ENCODE measurements at regions not wholly inside any gene's neighbourhood (a gene's known extent, or its start where the extent isn't known, plus 50 kb on each side); places are given as distances from the start of the nearest gene placed in this dataset.

GRCh38 chr6:47405273-47405672 is 72.3 kb upstream of the CD2AP start:
- TF ChIP-seq, protein P1, sequence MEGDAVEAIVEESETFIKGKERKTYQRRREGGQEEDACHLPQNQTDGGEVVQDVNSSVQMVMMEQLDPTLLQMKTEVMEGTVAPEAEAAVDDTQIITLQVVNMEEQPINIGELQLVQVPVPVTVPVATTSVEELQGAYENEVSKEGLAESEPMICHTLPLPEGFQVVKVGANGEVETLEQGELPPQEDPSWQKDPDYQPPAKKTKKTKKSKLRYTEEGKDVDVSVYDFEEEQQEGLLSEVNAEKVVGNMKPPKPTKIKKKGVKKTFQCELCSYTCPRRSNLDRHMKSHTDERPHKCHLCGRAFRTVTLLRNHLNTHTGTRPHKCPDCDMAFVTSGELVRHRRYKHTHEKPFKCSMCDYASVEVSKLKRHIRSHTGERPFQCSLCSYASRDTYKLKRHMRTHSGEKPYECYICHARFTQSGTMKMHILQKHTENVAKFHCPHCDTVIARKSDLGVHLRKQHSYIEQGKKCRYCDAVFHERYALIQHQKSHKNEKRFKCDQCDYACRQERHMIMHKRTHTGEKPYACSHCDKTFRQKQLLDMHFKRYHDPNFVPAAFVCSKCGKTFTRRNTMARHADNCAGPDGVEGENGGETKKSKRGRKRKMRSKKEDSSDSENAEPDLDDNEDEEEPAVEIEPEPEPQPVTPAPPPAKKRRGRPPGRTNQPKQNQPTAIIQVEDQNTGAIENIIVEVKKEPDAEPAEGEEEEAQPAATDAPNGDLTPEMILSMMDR (IDR thresholded peaks at IDR 0.05; ENCODE audit: low read length): no peak
- TF ChIP-seq EZH2phosphoT487 (IDR thresholded peaks at IDR 0.05; ENCODE audit: low read length) (no peak), EZH2 (optimal IDR thresholded peaks at IDR 0.05; ENCODE audit: low read depth, low read length) (no peak)
- no peaks in the 10 kb centered on the region for H3K27me3 ChIP-seq (replicated peaks; ENCODE audit: insufficient read depth, low read length)
- no peaks in the 10 kb centered on the region for H3K36me3 ChIP-seq (replicated peaks; ENCODE audit: insufficient read depth, low read length)
- no peaks in the 10 kb centered on the region for H3K4me1 ChIP-seq (ENCODE audit: low read length)
- H3K4me2 ChIP-seq (ENCODE audit: low read depth, low read length): no peak overlapping the region
- H3K9me2 ChIP-seq (replicated peaks; ENCODE audit: insufficient read depth, low read length): no peaks in the 10 kb centered on the region
- H2AFZ ChIP-seq (ENCODE audit: low read length): no peak overlapping the region
- H3K4me3 ChIP-seq (ENCODE audit: low read length): no peak overlapping the region
- no peaks in the 10 kb centered on the region for H4K20me1 ChIP-seq (ENCODE audit: insufficient read depth, low read length)
- no peak for DNase-seq
- no peak overlapping the region for H3K27ac ChIP-seq (ENCODE audit: low read length)
- H3K79me2 ChIP-seq (ENCODE audit: low read length): no peaks in the 10 kb centered on the region
- H3K9ac ChIP-seq (ENCODE audit: low read length): no peak overlapping the region
- H3K9me3 ChIP-seq (replicated peaks; ENCODE audit: insufficient read depth, low read length): no peaks in the 10 kb centered on the region
- H3F3A ChIP-seq (ENCODE audit: insufficient read depth, low read length): no peaks in the 10 kb centered on the region

DNA sequence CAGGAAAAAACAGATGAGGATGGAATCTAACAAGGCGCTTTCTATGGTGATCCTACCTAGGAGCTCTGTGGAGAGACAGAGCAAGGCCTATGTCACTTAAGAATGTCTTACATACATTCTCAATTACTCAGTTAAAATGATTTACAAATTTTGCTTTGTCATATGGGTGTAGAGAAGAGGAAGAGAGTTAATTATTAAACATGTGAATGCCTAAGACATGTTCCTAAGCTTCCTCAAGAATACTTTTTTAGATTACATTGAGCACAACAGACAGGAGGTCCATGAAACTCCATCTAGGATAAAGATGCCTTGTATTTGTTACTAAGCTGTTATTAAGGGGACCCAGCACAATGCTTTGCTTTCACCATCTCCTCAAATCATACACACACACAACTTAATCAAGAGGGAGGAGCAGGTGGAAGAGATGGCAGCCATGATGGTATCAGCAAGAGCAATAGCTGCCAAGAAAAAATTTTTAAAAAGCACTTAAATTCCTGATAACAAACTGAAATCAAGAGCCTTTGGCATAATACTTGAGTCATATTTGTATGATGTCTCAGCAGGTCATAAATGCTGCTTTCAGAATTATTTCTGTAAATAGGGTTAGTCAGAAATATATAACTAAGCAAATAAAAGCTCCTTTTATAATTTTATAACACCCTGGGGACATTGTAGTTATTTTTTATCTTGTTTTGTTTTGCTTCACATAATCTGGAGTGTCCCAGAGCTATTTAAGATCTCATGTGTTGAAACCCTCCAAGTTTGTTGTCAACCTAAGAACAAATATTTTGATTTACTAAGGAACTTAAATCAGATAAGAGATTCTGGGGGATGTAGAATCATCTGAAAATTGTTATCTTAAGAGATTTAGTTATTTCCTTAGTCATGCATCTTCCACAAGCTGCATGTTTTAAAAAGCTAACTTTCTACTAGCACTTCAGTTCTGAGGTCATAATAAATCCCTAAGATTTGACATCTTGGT is 70.0 kb upstream of the CD2AP start:
- Histone ChIP-seq H3K4me2 (ENCODE audit: low read depth, low read length) (no peak overlapping the region), H3K4me3 (ENCODE audit: low read length) (no peak overlapping the region), H3K27me3 (replicated peaks; ENCODE audit: insufficient read depth, low read length) (no peaks in the 10 kb centered on the region), H3K36me3 (replicated peaks; ENCODE audit: insufficient read depth, low read length) (no peaks in the 10 kb centered on the region), H3K27ac (ENCODE audit: low read length) (no peak overlapping the region), H3K9me2 (replicated peaks; ENCODE audit: insufficient read depth, low read length) (no peaks in the 10 kb centered on the region), H3K79me2 (ENCODE audit: low read length) (no peaks in the 10 kb centered on the region), H4K20me1 (ENCODE audit: insufficient read depth, low read length) (no peaks in the 10 kb centered on the region), H2AFZ (ENCODE audit: low read length) (no peak overlapping the region), H3F3A (ENCODE audit: insufficient read depth, low read length) (no peaks in the 10 kb centered on the region), H3K4me1 (ENCODE audit: low read length) (no peaks in the 10 kb centered on the region), H3K9me3 (replicated peaks; ENCODE audit: insufficient read depth, low read length) (no peaks in the 10 kb centered on the region), H3K9ac (ENCODE audit: low read length) (no peak overlapping the region)
- DNase-seq: no peak
- TF ChIP-seq EZH2 (optimal IDR thresholded peaks at IDR 0.05; ENCODE audit: low read depth, low read length) (no peak), EZH2phosphoT487 (IDR thresholded peaks at IDR 0.05; ENCODE audit: low read length) (no peak)
- TF ChIP-seq, protein P1 (IDR thresholded peaks at IDR 0.05; ENCODE audit: low read length): no peak

DNA sequence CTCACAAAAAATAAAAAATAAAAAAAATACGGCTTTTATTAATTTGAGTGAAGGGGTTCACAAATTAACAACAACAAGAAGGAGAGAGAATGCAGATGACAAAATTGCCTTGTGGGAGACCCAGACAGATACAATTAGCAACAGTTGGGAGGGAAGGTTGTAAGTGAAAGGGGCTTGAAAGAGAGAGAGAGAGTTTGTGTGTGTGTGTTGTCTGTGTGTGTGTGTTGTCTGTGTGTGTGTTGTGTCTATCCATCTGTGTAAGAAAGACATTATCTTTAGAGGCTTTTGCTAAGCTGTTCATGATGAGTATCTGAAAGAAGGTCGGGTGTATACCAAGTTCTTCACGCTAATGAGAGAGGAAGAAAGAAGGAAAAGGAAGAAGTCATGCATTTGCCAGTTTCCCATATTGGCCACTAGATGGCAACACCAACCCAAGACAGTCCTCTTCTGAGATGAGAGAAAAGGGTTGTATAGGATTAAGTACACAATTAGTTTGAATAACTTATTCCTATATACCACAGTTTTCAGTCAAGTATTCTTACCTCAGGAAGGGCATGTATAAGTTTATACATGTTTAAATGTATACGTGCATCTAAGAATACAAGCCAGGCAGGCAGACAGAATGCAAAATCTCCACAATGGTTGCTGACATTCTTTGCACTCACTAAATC is 63.7 kb upstream of the CD2AP start:
- H3F3A ChIP-seq (ENCODE audit: insufficient read depth, low read length): peaks cover 6% of the 10 kb centered on the region; the same call in 1 of the 2 replicates
- TF ChIP-seq, protein P1 (IDR thresholded peaks at IDR 0.05; ENCODE audit: low read length): peak; percentile 88
- no peak for TF ChIP-seq EZH2phosphoT487 (IDR thresholded peaks at IDR 0.05; ENCODE audit: low read length)
- no peaks in the 10 kb centered on the region for H4K20me1 ChIP-seq (ENCODE audit: insufficient read depth, low read length)
- no peaks in the 10 kb centered on the region for H3K9me2 ChIP-seq (replicated peaks; ENCODE audit: insufficient read depth, low read length)
- no peaks in the 10 kb centered on the region for H3K36me3 ChIP-seq (replicated peaks; ENCODE audit: insufficient read depth, low read length)
- no peak overlapping the region for H2AFZ ChIP-seq (ENCODE audit: low read length)
- H3K4me1 ChIP-seq (ENCODE audit: low read length): 0 out of 2 replicates have a peak, but pooled peaks cover 4% of the 10 kb centered on the region
- no peaks in the 10 kb centered on the region for H3K9me3 ChIP-seq (replicated peaks; ENCODE audit: insufficient read depth, low read length)
- peak overlapping the region; percentile 83 for H3K4me2 ChIP-seq (ENCODE audit: low read depth, low read length)
- H3K9ac ChIP-seq (ENCODE audit: low read length): no peak overlapping the region
- peak overlapping the region; percentile 54 for H3K4me3 ChIP-seq (ENCODE audit: low read length)
- peaks cover 22% of the 10 kb centered on the region for H3K27me3 ChIP-seq (replicated peaks; ENCODE audit: insufficient read depth, low read length)
- H3K27ac ChIP-seq (ENCODE audit: low read length): no peak overlapping the region
- DNase-seq: peak; percentile 53
- no peaks in the 10 kb centered on the region for H3K79me2 ChIP-seq (ENCODE audit: low read length)
